Umbilical cord (tissue), 1 donor: ENCODE measurements at regions not wholly inside any gene's neighbourhood (a gene's known extent, or its start where the extent isn't known, plus 50 kb on each side); places are given as distances from the start of the nearest gene placed in this dataset.
A peak's percentile ranks its signal among the peaks of the same experiment; 100 is the strongest.
"Not testable (repeated sequence)": the region's sequence is repeated elsewhere in the genome, so short reads cannot be mapped to it uniquely, and the experiment has no call there.

ENCODE experiments used
- DNase-seq: peaks from one replicate; pipeline ENCODE4 v3.0.0-alpha.2; 2015; ENCODE audit warnings: low spot score

GRCh38 chr3:28139967-28140634 lies 101.3 kb upstream of the CMC1 start:
- DNase-seq, result no peak

DNA sequence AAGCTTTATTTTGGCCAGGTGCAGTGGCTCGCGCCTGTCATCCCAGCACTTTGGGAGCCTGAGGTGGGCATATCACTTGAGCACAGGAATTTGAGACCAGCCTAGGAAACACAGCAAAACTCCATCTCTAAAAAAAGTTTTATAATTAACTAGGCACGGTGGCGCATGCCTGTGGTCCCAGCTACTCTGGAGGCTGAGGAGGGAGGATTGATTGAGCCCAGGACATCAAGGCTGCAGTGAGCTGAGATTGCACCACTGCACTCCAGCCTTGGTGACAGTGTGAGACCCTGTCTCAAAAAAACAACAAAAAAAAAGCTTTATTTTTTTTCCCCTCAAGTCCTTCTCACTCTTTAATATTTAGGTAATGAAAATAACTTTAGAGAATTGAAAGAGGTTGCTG lies 100.8 kb upstream of the CMC1 start:
- no peak for DNase-seq

DNA sequence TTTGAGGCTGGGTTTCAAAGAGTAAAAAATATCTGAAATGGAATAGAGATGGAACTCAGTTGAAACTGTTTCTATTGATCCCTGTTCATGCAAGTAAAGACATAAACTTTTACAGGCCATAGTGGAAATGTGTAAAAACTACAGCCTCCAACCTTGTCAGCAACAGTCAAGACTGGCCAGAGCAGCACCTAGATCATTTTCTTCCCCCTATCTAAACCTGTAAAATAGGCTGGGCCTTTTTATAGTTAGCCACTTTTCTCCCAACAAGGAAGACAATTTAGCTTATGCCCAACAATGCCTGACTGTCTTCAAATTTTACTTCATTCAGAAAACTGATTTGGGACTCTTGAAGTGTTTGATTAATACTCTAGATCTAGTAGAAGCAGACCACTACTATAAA lies 91.5 kb upstream of the CMC1 start:
- no peak for DNase-seq

DNA sequence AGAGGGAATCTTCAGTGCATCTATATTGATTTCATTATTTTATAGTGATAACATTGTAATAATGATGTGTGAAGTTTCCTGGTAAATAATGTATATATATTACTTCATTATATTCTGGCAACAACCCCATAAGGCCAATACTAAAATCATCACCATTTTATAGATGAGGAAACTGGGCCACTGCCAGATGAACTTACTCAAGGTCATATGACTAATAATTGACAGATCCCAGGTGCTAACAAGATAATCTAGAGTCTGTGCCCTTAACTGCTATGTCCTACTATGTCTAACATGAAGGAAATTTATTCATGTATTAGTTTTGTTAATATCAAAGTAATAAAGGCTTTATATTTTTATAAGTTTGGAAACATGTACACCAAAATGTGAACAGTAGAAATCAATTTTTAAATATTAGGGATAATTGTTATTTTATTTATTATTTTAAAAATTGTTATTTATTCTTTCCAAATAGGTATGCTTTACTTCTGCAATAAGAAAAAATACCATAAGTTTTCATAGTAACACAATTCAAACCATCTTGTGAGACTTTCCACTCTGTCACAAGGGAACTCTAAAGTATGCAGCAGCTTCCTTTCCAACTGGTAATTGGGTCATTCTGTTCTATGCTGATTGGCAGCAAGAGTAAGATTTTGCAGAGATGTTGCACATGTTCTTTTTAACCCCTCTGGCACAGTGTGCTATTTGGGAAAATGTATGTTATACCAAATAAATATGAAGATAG lies 90.8 kb upstream of the CMC1 start:
- no peak for DNase-seq

DNA sequence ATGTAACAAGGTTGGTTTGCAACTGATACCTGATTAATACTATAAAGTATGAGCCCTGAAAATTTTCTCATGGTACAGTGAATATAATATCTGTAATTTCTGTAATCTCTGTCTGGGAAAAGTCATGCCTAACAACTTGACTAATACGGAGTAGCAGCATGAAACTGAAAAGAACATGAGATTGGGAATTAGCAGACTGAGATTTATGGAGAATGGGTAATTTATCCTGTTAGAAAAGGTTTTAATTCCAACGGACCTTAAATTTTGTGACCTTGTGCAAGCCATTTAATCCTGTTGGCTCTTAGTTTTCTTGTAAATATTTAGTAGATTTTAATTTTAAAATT lies 90.2 kb upstream of the CMC1 start:
- no peak for DNase-seq

- DNase-seq, result no peak
Measured at GRCh38 chr3:28151608-28152228, 89.7 kb upstream of the CMC1 start.

- no peak for DNase-seq
Measured at GRCh38 chr3:28155631-28156030, 85.8 kb upstream of the CMC1 start.

DNA sequence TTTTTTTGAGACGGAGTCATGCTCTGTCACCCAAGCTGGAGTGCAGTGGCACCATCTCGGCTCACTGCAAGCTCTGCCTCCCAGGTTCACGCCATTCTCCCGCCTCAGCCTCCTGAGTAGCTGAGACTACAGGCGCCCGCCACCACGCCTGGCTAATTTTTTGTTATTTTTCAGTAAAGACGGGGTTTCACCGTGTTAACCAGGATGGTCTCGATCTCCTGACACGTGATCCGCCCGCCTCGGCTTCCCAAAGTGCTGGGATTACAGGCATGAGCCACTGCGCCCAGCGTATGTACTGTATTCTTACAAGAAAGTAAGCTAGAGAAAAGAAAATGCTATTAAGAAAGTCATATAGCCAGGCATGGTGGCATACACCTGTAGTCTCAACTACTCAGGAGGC lies 84.8 kb upstream of the CMC1 start:
- not testable (repeated sequence) for DNase-seq

GRCh38 chr3:28171962-28172361 lies 69.5 kb upstream of the CMC1 start:
- DNase-seq, result no peak

DNA sequence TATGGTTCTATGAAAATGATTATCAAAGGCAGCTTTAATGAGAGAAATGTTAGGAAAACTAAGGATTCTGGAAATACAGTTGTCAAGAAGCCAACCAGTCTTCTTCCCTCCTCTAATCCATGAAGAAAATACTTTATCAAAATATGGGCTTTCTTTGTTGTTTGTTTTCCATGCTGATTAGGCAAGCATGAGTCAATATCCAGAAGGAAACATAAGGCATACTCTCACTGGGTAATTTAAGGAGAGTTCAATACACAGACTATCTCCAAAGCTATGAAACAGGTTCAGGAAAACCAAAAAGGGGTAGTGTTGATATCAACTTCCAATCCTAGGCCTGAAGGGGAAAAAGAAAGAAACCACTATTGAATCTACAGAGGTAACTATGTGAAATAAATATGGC lies 68.7 kb upstream of the CMC1 start:
- DNase-seq, result no peak

- peak; percentile 80 for DNase-seq
Measured at GRCh38 chr3:28173836-28174235, 67.6 kb upstream of the CMC1 start.

DNA sequence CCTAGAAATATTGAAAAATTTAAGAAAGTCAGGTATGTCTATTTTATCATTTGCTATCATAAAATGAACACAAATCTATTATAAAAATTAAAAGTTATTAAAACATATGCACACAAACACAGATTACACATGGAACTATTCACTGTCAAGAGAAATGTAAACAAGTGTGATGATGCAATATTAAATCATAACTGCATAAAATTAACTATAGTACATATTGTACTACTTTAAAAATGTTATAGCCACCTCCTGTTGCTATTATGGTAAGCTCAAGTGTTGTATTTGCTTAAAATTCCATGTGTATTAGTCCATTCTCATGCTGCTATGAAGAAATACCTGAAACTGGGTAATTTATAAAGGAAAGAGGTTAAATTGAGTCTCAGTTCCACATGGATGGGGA lies 54.7 kb upstream of the CMC1 start:
- DNase-seq, result no peak

DNA sequence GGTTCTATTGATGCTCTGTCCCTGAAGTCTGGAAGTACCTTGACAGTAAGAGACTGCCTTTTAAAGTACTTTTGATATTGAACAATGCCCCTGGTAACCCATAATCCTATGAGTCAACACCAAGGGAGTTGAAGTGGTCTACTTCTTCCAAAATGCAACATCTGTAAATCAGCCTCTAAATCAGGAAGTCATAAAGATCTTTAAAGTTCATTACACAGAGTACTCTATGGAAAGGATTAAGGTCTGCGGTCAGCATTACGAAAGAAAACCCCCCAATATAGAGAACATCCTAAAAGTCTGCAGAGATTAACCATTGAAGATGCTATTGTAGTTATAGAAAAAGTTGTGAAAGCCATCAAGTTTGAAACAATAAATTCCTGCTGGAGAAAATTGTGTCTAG lies 52.7 kb upstream of the CMC1 start:
- DNase-seq, result no peak

DNA sequence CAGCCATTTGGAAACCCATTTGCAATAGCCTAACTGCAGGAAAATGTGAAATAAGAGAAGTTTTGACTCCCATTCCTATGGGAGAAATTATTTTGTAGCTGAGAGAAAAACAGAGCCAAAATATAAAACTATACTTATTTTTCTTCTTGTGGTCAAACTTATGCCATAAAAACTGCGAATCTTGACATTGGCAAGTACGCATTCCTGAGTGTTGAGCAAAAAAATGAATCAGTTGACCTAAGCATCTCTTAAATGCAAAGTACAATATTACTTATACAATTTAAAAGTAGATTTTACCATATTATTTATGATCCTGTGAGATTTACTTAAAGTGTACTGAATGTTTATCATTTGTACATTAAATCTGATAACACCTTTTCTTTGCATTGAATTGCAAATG lies 50.1 kb upstream of the CMC1 start:
- DNase-seq, result no peak
